ENCODE measurements at regions not wholly inside any gene's neighbourhood (a gene's known extent, or its start where the extent isn't known, plus 50 kb on each side); places are given as distances from the start of the nearest gene placed in this dataset.

- DNase-seq (ENCODE audit: low spot score) = peak; percentile 44
Measured at GRCh38 chr5:74576941-74577456, 63.5 kb downstream of the ENC1 start.

GRCh38 chr5:74575741-74576538 is 64.6 kb downstream of the ENC1 start:
- peak; percentile 38 for DNase-seq (ENCODE audit: low spot score)

DNA sequence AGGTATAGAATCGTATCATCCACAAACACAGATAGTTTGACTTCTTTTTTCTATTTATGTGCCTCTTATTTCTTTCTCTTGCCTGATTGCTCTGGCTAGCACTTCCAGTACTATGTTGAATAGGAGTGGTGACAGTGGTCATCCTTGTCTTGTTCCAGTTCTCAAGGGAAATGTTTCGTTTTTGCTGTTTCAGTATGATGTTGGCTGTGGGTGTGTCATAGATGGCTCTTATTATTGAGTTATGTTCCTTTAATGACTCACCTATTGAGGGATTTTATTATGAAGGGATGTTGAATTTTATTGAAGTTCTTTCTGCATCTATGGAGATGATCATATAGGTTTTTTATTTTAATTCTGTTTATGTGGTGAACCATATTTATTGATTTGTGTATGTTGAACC is 70.3 kb downstream of the ENC1 start:
- no peak for DNase-seq (ENCODE audit: low spot score)

- no peak for DNase-seq (ENCODE audit: low spot score)
Measured at GRCh38 chr5:74567411-74567995, 73.0 kb downstream of the ENC1 start.

DNA sequence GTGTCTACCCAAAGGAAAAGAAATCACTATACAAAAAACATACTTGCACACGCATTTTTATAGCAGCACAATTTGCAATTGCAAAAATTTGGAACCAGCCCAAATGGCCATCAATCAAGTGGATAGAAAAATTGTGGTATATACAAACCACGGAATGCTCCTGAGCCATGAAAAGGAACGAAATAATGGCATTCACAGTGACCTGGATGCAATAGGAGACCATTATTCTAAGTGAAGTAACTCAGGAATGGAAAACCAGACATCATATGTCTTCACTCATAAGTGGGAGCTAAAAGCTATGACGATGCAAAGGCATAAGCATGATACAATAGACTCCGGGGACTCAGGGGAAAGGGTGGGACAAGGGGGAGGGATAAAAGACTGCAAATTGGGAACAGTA is 78.4 kb downstream of the ENC1 start:
- DNase-seq (ENCODE audit: low spot score) = no peak

DNA sequence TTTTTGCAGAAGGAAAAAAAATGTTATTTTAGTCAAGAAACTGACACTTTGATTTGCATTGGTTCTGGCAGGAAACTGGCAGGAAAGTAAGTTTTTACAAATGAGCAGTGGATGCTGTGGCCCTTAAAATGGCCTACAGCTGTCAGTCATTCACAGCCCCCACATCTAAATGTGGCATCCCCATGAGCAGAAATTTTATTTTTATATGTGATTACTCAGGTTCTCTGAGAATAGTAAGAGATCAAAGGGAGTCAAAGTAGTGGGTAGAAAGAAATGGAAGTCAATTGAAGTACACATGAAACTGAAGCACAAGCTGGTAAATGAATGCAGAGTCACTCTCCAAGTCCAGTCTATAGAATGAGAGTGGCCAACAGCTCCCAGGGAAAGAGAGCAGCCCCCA is 80.3 kb downstream of the ENC1 start:
- DNase-seq (ENCODE audit: low spot score) = no peak

DNA sequence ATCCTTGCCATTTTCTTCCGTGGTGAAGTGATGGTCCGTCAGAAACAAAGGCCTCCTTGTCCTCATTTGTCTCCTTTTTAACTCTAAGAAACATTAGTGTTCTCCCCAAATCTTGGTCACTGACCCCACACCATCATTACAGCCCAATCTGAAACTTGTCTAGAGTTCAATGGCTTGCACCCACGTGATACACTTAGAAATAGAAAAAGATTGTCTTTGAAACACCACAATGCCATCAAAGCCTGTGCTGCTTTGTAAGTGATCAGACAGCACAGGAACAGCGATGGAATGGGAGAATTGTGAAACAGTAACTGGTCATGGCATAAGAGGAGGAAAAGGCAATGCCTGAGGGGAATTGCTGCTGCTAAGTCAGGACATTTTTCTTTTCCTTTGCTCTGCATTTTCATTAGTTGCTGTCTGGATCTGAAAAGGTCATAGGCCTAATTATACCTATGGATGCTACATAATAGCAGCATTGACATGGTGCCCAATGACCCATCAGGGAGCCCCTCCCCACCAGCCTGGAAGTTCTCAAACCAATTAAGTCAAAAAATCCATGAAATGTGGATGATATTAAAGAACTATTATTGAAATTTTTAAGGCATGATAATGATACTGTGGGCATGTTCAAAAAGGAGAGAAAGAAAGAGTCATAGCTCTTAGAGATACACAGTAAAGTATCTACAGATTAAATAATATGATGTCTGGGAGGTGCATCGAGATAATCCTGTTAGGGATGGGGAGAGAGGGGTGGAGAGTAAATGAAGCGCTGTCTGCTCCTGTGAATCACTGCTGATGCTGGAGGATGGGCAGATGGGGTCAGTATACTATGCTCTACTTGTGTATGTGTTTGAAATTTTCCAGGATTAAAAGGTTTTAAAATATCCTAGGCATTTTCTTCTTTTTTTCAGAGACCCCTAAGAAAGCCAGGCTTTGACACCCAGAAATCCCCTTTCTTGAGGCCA is 83.6 kb downstream of the ENC1 start:
- no peak for DNase-seq (ENCODE audit: low spot score)

DNA sequence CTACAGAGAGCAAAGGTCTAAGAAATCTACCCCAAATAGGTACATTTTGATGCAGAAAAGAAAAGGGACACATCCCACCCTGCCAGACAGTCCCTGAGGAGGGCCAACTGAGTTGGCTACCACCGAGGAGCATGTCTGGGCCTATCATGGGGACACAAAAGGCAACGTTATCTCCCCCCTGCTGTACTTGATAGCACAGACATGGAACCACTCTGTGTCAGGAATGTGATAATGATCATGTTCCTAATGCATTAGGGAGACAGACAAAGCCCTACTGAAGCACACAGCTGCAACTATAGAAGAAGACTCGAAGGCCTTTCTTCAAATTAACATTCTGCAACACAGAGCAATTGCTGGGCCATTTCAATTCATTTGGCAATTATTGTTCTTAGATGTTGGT is 84.5 kb downstream of the ENC1 start:
- DNase-seq (ENCODE audit: low spot score) = no peak

DNA sequence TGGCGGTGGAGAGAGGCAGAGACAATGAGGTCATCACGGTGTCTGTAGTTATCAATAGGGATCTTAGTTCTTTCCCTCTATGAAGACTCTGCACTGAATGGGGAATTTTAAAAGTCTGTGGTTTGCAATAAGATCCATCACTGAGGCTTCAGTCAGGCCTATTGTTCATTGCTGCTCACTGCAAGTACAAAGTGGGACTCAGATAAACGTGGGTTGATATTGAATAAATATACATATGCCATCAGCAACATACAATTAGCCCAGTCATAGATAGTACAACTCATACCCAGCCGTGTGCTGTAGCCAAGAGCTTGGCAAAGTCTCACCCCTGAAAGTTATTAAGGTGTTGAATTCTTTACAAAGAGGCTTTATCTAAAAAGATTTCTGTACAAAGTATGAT is 88.4 kb downstream of the ENC1 start:
- DNase-seq (ENCODE audit: low spot score) = no peak

- DNase-seq (ENCODE audit: low spot score) = no peak
Measured at GRCh38 chr5:74550927-74551326, 89.6 kb downstream of the ENC1 start.

- DNase-seq (ENCODE audit: low spot score) = no peak
Measured at GRCh38 chr5:74549384-74549783, 91.1 kb downstream of the ENC1 start.

DNA sequence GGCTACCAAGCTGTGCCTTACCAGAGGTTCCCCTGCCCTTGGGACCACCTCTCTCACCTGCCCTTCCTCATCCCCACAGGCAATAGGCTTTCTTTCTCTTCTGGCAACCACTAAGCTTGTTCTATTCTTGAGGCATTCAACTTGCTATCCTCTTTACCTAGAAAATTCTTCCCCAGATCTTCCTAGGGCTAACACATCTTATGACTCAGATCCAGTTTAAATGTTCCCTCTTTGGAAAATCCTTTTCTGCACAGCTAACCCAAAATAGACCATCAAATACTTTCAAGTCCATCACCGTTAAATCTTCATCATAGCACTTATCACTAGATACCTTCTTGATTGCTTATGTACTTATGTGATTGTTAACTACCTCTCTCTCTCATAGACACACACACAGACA is 93.7 kb downstream of the ENC1 start:
- no peak for DNase-seq (ENCODE audit: low spot score)

GRCh38 chr5:74544811-74545210 is 95.7 kb downstream of the ENC1 start:
- no peak for DNase-seq (ENCODE audit: low spot score)

GRCh38 chr5:74543162-74543995 is 97.1 kb downstream of the ENC1 start:
- DNase-seq (ENCODE audit: low spot score) = no peak

DNA sequence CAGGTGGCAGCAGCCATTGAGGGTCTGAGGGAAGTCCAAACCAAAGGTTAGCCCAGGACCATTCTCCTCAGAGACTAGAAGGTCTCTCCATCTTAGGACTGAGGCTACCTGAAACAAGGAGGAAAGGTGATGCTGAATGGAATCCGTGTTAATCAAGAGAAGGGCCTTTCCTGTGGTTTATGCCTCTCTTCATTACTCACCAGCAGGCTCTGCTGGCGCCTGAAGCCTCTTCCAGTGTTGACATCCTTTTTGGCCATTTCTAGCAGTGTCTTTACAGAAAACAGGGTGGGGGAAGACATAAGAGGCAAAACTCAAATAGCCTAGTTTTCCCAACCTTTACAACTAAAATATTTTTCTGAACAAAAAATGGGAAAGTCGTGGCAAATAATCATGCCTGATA is 98.0 kb downstream of the ENC1 start:
- DNase-seq (ENCODE audit: low spot score) = no peak

GRCh38 chr5:74541381-74541781 is 99.1 kb downstream of the ENC1 start:
- DNase-seq (ENCODE audit: low spot score) = no peak

GRCh38 chr5:74540622-74541021 is 99.9 kb downstream of the ENC1 start:
- no peak for DNase-seq (ENCODE audit: low spot score)

DNA sequence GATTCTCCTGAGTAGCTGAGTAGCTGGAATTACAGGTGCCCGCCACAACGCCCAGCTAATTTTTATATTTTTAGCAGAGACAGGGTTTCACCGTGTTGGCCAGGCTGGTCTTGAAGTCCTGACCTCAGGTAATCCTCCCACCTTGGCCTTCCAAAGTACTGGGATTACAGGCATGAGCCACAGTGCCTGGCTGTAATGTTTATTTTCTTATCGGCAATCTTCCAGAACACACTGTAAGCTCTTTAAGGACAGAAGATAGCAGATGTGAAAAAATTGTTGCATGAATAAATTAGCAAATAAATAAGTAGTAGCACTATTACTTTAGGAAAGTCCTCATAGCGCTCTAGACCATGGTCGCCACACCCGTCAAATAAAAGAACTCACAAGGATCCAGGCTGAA is 100.5 kb downstream of the ENC1 start:
- DNase-seq (ENCODE audit: low spot score) = no peak

- no peak for DNase-seq (ENCODE audit: low spot score)
Measured at GRCh38 chr5:74538206-74538661, 102.3 kb downstream of the ENC1 start.

DNA sequence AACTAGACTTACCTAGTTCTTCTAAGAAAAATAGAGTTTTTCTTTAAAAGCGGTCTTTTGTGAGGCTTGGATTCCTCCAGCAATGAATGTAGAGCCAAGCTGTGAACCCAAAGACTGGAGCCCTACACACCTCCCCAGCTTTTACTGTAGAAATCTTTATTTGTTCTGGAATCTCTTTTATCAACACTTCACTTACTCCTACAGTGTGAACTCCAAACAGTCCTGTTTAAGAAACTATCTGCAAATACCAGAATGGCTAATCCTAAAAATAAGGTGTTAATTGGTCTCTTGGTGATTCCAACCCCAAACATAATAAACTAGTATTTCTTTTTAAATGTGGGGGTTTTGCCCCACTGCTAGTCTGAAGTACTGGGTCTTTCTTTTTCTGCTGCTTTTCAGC is 103.9 kb downstream of the ENC1 start:
- DNase-seq (ENCODE audit: low spot score) = no peak

- no peak for DNase-seq (ENCODE audit: low spot score)
Measured at GRCh38 chr5:74535926-74536325, 104.6 kb downstream of the ENC1 start.
